ENCODE measurements at regions not wholly inside any gene's neighbourhood (a gene's known extent, or its start where the extent isn't known, plus 50 kb on each side); places are given as distances from the start of the nearest gene placed in this dataset.

DNA sequence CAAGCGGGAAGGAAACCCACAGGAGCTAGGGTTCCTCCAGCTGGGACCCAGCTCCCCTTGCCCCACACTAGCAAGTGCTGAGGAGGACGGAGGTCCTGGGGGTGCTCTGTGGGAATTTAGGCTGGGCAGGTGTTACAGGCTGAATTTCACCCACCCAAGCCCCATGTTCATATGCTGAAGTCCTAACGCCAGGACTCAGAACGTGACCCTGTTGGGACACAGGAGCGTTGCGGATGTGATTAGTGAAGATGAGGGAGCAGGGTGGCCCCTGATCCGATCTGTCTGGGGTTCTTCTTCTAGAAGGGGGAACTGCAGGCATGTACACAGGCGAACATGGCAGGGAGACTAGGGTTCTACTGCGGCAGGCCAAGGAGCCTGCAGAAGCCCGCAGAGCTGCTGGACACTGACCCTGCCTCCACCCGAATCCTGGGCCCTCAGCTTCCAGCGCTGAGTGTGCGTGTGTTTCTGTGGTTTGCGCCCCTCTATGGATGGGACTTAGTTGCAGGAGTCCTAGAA lies 103.4 kb upstream of the FGF3 start:
- Histone ChIP-seq H3K36me3 (ENCODE audit: control insufficient read depth in 3 of 3, insufficient read depth in 3 of 3, low read length in 3 of 3) (no peaks in the 10 kb centered on the region), H3K4me3 (ENCODE audit: low read length in 3 of 3) (no peak overlapping the region), H3K4me1 (ENCODE audit: control insufficient read depth in 3 of 3, insufficient read depth in 3 of 3, low read length in 3 of 3) (peaks cover 7 to 20% (median 12%) of the 10 kb centered on the region in 3 donors), H3K9me3 (ENCODE audit: control insufficient read depth in 3 of 3, low read length in 3 of 3) (no peaks in the 10 kb centered on the region), H3K27me3 (ENCODE audit: control insufficient read depth in 3 of 3, insufficient read depth in 3 of 3, low read length in 3 of 3) (peaks cover 6 to 34% (median 13%) of the 10 kb centered on the region in 3 donors), H3K9ac (ENCODE audit: low read depth in 1 of 3, low read length in 3 of 3) (no peak overlapping the region), H3K27ac (ENCODE audit: low read depth, low read length) (peak overlapping the region; percentile 56)

DNA sequence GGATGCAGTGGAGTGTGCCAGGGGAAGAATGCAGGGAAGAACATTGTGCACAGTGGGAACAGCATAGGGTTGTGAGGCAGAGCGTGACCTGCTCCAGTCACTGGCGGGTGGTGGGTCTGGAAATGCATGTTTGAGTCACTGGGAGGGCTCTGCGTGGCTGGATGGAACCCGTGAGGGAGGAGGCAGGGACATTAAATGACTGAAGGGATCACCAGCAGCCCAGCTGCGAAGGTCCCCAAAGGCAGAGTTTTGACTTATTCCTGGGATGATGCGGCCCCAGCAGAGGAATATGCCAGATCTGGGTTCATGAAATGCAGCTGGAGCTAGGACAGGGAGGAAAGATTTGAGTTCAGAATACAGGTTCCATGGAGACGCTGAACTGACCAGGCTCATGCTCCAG lies 104.0 kb upstream of the FGF3 start:
- peak overlapping the region; percentile 56 for H3K27ac ChIP-seq (ENCODE audit: low read depth, low read length)
- no peaks in the 10 kb centered on the region for H3K9me3 ChIP-seq (ENCODE audit: control insufficient read depth in 3 of 3, low read length in 3 of 3)
- no peaks in the 10 kb centered on the region for H3K36me3 ChIP-seq (ENCODE audit: control insufficient read depth in 3 of 3, insufficient read depth in 3 of 3, low read length in 3 of 3)
- peaks cover 5 to 16% (median 9%) of the 10 kb centered on the region in 3 donors for H3K4me1 ChIP-seq (ENCODE audit: control insufficient read depth in 3 of 3, insufficient read depth in 3 of 3, low read length in 3 of 3)
- H3K4me3 ChIP-seq (ENCODE audit: low read length in 3 of 3), result no peak overlapping the region
- H3K9ac ChIP-seq (ENCODE audit: low read depth in 1 of 3, low read length in 3 of 3), result no peak overlapping the region
- peaks cover 12 to 40% (median 19%) of the 10 kb centered on the region in 3 donors for H3K27me3 ChIP-seq (ENCODE audit: control insufficient read depth in 3 of 3, insufficient read depth in 3 of 3, low read length in 3 of 3)

DNA sequence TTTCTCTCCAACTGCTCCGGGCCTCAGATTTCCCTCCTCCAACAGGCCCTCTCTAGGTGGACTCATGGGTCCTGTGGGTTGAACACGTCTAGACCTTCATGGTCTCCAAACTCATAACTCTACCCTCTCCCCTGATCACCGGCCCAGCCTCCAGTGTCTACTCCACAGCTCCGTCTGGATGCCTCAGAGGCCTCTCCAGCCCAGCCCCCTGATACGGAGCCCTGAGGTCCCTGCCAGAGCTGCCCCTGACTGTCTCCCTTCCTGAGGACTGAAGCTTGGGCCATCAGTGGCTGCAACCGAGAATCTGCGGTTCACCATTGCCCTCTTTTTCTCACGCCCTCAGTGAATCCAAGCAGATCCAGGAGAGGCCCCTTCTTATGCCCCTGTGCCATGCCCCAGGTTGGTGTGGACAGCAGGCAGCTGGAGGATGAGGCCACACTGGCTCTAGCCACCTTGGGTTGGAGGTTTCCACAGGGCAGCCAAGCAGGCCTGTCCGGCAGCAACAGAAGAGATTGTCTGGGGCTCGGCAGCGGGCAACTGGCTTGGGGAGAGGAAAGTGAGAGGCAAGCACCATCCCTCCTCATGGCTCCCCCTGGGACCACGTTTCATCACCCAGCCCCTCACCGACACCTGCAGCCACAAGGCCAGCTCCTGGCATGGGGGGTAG lies 104.6 kb upstream of the FGF3 start:
- H3K4me3 ChIP-seq (ENCODE audit: low read length in 3 of 3), result no peak overlapping the region
- no peak overlapping the region for H3K27ac ChIP-seq (ENCODE audit: low read depth, low read length)
- H3K9me3 ChIP-seq (ENCODE audit: control insufficient read depth in 3 of 3, low read length in 3 of 3), result no peaks in the 10 kb centered on the region
- no peak overlapping the region for H3K9ac ChIP-seq (ENCODE audit: low read depth in 1 of 3, low read length in 3 of 3)
- no peaks in the 10 kb centered on the region for H3K36me3 ChIP-seq (ENCODE audit: control insufficient read depth in 3 of 3, insufficient read depth in 3 of 3, low read length in 3 of 3)
- peaks cover 0 to 10% (median 3%) of the 10 kb centered on the region in 3 donors for H3K4me1 ChIP-seq (ENCODE audit: control insufficient read depth in 3 of 3, insufficient read depth in 3 of 3, low read length in 3 of 3)
- peaks cover 14 to 41% (median 21%) of the 10 kb centered on the region in 3 donors for H3K27me3 ChIP-seq (ENCODE audit: control insufficient read depth in 3 of 3, insufficient read depth in 3 of 3, low read length in 3 of 3)

- Histone ChIP-seq H3K9ac (ENCODE audit: low read depth in 1 of 3, low read length in 3 of 3) (no peak overlapping the region), H3K27ac (ENCODE audit: low read depth, low read length) (no peak overlapping the region), H3K9me3 (ENCODE audit: control insufficient read depth in 3 of 3, low read length in 3 of 3) (no peaks in the 10 kb centered on the region), H3K27me3 (ENCODE audit: control insufficient read depth in 3 of 3, insufficient read depth in 3 of 3, low read length in 3 of 3) (peaks cover 19 to 40% (median 26%) of the 10 kb centered on the region in 3 donors), H3K4me1 (ENCODE audit: control insufficient read depth in 3 of 3, insufficient read depth in 3 of 3, low read length in 3 of 3) (peaks cover 0 to 6% (median 0%) of the 10 kb centered on the region in 3 donors), H3K4me3 (ENCODE audit: low read length in 3 of 3) (no peak overlapping the region), H3K36me3 (ENCODE audit: control insufficient read depth in 3 of 3, insufficient read depth in 3 of 3, low read length in 3 of 3) (no peaks in the 10 kb centered on the region)
These were observed 105.3 kb upstream of the FGF3 start for GRCh38 chr11:69924308-69925161.

DNA sequence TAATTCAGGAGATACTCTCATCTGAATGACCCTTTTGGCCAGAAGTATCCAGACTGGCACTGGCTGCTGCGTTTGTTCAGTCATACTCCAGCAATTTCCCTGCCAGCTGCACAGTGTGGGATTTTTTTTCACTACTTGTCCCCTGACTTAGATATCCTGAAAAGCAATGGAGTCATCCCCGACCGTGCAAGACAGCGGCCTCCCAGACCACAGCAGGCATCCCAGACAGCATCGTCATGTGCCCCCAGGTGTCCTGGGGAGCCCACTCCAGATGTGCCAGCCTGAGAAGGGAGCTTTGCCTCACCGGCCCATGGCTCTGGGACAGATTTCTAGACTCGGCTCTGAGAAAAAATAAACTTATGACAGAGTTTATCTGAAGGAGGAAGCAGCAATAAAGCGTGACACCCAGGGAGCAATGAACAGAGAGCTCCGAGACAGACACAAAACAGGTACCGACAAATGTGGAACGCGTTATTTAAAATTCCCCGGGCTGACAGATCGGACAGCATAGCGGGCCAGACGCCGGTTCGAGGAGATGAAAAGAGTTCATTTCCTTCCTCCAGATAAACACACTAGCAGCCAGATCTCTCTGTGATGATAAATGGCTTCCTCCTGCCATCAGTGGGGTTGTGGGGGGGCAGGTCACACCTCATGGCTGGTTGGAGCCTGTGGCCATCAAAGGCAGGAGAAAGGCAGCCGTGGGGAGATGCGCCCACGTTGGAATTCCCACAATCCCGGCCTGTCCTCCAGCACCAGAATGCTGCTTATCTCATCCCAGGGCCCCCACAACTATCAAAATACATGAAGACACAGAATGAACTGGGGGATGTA lies 106.4 kb upstream of the FGF3 start:
- H3K27me3 ChIP-seq (ENCODE audit: control insufficient read depth in 3 of 3, insufficient read depth in 3 of 3, low read length in 3 of 3), result peaks cover 19 to 44% (median 36%) of the 10 kb centered on the region in 3 donors

DNA sequence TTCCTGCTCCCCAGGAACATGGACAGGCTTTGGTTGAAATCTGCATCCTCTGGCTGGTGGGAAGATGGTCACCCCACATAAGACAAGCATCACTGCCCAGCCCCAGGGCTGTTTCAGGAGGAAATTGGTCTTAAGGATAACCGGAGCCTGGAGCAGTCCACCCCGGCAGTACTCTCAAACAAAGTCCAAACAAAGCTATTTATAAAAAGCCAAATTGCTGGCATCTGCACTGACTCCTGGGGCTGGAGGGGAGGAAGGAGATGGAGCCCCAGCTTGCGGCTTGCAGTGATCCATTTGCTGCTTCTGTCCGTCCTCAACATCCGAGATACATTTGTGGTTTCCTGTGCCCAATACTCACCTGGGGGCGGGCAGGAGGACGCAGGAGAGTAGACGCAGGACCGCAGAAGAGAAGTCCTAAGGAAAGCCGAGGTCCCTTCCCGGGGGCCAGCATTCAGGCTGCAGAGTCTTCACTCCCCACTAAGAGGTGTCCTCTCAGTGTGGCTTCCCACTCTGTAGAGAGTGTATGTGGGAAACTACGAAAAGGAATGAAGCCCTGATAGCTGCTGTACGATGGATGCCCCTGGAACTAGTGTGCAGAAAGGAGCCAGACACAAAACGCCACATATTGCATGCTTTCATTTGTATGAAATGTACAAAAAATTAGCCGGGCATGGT lies 107.3 kb upstream of the FGF3 start:
- Histone ChIP-seq H3K36me3 (ENCODE audit: control insufficient read depth in 3 of 3, insufficient read depth in 3 of 3, low read length in 3 of 3) (no peaks in the 10 kb centered on the region), H3K27ac (ENCODE audit: low read depth, low read length) (no peak overlapping the region), H3K4me1 (ENCODE audit: control insufficient read depth in 3 of 3, insufficient read depth in 3 of 3, low read length in 3 of 3) (peaks cover 0 to 6% (median 0%) of the 10 kb centered on the region in 3 donors), H3K9me3 (ENCODE audit: control insufficient read depth in 3 of 3, low read length in 3 of 3) (no peaks in the 10 kb centered on the region), H3K4me3 (ENCODE audit: low read length in 3 of 3) (no peak overlapping the region), H3K27me3 (ENCODE audit: control insufficient read depth in 3 of 3, insufficient read depth in 3 of 3, low read length in 3 of 3) (peaks cover 19 to 53% (median 39%) of the 10 kb centered on the region in 3 donors), H3K9ac (ENCODE audit: low read depth in 1 of 3, low read length in 3 of 3) (no peak overlapping the region)

More for the DNA sequence above, 106.4 kb upstream of the FGF3 start:
- Histone ChIP-seq H3K9me3 (ENCODE audit: control insufficient read depth in 3 of 3, low read length in 3 of 3) (no peaks in the 10 kb centered on the region), H3K27ac (ENCODE audit: low read depth, low read length) (no peak overlapping the region), H3K4me3 (ENCODE audit: low read length in 3 of 3) (no peak overlapping the region), H3K36me3 (ENCODE audit: control insufficient read depth in 3 of 3, insufficient read depth in 3 of 3, low read length in 3 of 3) (no peaks in the 10 kb centered on the region), H3K4me1 (ENCODE audit: control insufficient read depth in 3 of 3, insufficient read depth in 3 of 3, low read length in 3 of 3) (peaks cover 0 to 6% (median 0%) of the 10 kb centered on the region in 3 donors), H3K9ac (ENCODE audit: low read depth in 1 of 3, low read length in 3 of 3) (no peak overlapping the region)

- H3K27ac ChIP-seq (ENCODE audit: low read depth, low read length), result no peak overlapping the region
- no peaks in the 10 kb centered on the region for H3K36me3 ChIP-seq (ENCODE audit: control insufficient read depth in 3 of 3, insufficient read depth in 3 of 3, low read length in 3 of 3)
- H3K27me3 ChIP-seq (ENCODE audit: control insufficient read depth in 3 of 3, insufficient read depth in 3 of 3, low read length in 3 of 3), result peaks cover 19 to 62% (median 39%) of the 10 kb centered on the region in 3 donors
- H3K4me3 ChIP-seq (ENCODE audit: low read length in 3 of 3), result no peak overlapping the region
- peaks cover 0 to 4% (median 0%) of the 10 kb centered on the region in 3 donors for H3K4me1 ChIP-seq (ENCODE audit: control insufficient read depth in 3 of 3, insufficient read depth in 3 of 3, low read length in 3 of 3)
- H3K9me3 ChIP-seq (ENCODE audit: control insufficient read depth in 3 of 3, low read length in 3 of 3), result no peaks in the 10 kb centered on the region
- no peak overlapping the region for H3K9ac ChIP-seq (ENCODE audit: low read depth in 1 of 3, low read length in 3 of 3)
These were observed 108.9 kb upstream of the FGF3 start for GRCh38 chr11:69928121-69928520.

DNA sequence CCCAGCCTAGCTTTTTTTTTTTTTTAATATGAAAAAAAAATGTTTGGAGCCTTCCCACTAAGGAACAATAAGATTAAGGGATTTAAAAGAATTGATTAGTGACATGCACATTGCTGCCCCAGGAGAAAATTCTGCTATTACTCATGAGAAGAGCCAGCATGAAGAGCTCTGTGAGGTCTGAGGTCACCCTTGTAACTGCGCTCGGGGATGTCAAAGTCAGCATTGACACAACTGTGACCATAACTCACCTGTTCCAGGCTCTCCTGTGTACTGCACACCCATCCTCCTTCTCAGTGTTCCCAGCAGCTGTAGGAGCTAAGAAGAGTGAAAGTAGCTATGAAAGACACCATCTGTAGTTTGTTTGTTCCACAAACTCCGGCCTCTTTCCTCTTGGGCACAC lies 109.8 kb upstream of the FGF3 start:
- peaks cover 19 to 62% (median 39%) of the 10 kb centered on the region in 3 donors for H3K27me3 ChIP-seq (ENCODE audit: control insufficient read depth in 3 of 3, insufficient read depth in 3 of 3, low read length in 3 of 3)
- H3K4me1 ChIP-seq (ENCODE audit: control insufficient read depth in 3 of 3, insufficient read depth in 3 of 3, low read length in 3 of 3), result peaks cover 0 to 4% (median 0%) of the 10 kb centered on the region in 3 donors
- no peak overlapping the region for H3K27ac ChIP-seq (ENCODE audit: low read depth, low read length)
- H3K9me3 ChIP-seq (ENCODE audit: control insufficient read depth in 3 of 3, low read length in 3 of 3), result no peaks in the 10 kb centered on the region
- no peak overlapping the region for H3K4me3 ChIP-seq (ENCODE audit: low read length in 3 of 3)
- no peak overlapping the region for H3K9ac ChIP-seq (ENCODE audit: low read depth in 1 of 3, low read length in 3 of 3)
- no peaks in the 10 kb centered on the region for H3K36me3 ChIP-seq (ENCODE audit: control insufficient read depth in 3 of 3, insufficient read depth in 3 of 3, low read length in 3 of 3)
